DND-41 (cell line): ENCODE measurements at regions not wholly inside any gene's neighbourhood (a gene's known extent, or its start where the extent isn't known, plus 50 kb on each side); places are given as distances from the start of the nearest gene placed in this dataset.

Source experiments
- EZH2 ChIP-seq: IDR thresholded peaks from 3 replicates; pipeline ENCODE4 v1.6.1; 2012; ENCODE audit warnings: borderline replicate concordance, low read depth, mild to moderate bottlenecking, moderate library complexity, low read length, inconsistent platforms; ENCODE audit not compliant: severe bottlenecking
- TF ChIP-seq, protein P1 (sequence below): IDR thresholded peaks from 2 replicates; pipeline ENCODE4 v1.5.1; 2012; ENCODE audit warnings: borderline replicate concordance, low read length, moderate library complexity, mild to moderate bottlenecking; ENCODE audit not compliant: poor library complexity, severe bottlenecking; ENCODE audit errors: extremely low read depth

DNA sequence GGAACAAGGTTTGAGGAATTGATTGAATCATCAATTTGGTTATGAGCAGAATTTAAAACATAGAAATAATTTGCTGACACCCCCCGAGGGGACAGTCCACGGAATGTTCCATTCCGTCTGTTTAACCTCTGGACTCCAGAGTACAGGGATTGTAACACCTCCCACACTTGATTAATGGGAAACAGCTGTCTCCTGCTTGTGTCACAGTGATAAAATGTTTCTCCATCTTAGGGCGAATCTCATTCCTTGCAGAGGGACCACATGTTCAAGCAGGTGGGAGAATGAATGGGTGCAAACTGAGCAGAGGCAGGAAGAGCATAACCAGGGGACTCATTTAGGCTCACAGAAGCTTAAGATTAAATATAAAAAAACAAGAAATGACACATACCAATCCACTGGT is 249.5 kb upstream of the RBFOX1 start:
- TF ChIP-seq, protein P1, sequence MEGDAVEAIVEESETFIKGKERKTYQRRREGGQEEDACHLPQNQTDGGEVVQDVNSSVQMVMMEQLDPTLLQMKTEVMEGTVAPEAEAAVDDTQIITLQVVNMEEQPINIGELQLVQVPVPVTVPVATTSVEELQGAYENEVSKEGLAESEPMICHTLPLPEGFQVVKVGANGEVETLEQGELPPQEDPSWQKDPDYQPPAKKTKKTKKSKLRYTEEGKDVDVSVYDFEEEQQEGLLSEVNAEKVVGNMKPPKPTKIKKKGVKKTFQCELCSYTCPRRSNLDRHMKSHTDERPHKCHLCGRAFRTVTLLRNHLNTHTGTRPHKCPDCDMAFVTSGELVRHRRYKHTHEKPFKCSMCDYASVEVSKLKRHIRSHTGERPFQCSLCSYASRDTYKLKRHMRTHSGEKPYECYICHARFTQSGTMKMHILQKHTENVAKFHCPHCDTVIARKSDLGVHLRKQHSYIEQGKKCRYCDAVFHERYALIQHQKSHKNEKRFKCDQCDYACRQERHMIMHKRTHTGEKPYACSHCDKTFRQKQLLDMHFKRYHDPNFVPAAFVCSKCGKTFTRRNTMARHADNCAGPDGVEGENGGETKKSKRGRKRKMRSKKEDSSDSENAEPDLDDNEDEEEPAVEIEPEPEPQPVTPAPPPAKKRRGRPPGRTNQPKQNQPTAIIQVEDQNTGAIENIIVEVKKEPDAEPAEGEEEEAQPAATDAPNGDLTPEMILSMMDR: no peak
- no peak for TF ChIP-seq EZH2
